HUES6 (cell line): ENCODE measurements at regions not wholly inside any gene's neighbourhood (a gene's known extent, or its start where the extent isn't known, plus 50 kb on each side); places are given as distances from the start of the nearest gene placed in this dataset.
"Not testable (repeated sequence)": the region's sequence is repeated elsewhere in the genome, so short reads cannot be mapped to it uniquely, and the experiment has no call there.

Source experiments
- H3K27ac ChIP-seq: 2 replicates; pipeline ENCODE4 v1.7.0; 2013; ENCODE audit warnings: low read depth, mild to moderate bottlenecking, low read length, inconsistent platforms
- H3K27me3 ChIP-seq: 2 replicates; pipeline ENCODE4 v1.6.1; 2013; ENCODE audit warnings: low read length; ENCODE audit not compliant: control insufficient read depth, insufficient read depth
- H3K36me3 ChIP-seq: 2 replicates; pipeline ENCODE4 v1.6.1; 2013; ENCODE audit warnings: low read length; ENCODE audit not compliant: control insufficient read depth, insufficient read depth
- H3K4me1 ChIP-seq: 2 replicates; pipeline ENCODE4 v1.6.1; 2013; ENCODE audit warnings: low read length; ENCODE audit not compliant: control insufficient read depth, insufficient read depth
- H3K4me3 ChIP-seq: 2 replicates; pipeline ENCODE4 v1.5.1; 2013; ENCODE audit warnings: low read depth, low read length
- H3K9ac ChIP-seq: one replicate; pipeline ENCODE4 v1.6.1; 2013; ENCODE audit warnings: mild to moderate bottlenecking, low read length
- H3K9me3 ChIP-seq: 2 replicates; pipeline ENCODE4 v1.6.1; 2013; ENCODE audit warnings: low read depth, low read length; ENCODE audit not compliant: control insufficient read depth, insufficient read depth

DNA sequence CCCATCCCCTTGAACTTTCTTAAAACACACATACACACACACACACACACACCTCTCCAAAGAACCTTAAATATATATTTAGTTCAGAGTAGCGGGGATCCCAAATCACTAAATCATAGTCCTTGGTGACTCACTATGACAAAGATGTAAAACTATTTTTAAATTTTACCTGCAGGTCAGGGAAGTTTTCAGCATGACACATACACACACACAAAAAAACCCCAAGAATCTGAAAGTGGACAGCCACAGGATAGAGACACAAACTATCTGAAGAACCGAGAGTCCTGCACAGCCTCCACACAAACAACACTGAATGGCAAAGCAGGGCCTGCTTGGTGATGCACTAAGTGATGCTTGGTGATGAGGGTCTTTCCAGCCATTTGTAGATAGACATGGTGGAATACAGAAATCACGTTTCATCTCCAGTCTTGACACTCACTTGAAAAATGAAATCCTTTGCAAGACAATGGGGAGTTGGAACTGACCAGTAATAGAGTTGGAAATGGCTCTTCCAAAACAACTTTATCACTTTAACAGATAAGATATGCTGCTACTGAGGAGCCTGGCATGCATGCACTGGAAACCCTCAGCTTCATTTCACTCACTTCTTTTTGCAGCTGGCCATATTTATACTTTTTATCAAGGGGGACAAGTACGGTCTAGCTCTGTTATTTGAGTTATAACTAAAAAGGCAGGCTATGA, 307.3 kb downstream of the RAPGEF2 start:
- Histone ChIP-seq H3K9ac (no peak overlapping the region), H3K4me1 (no peaks in the 10 kb centered on the region), H3K4me3 (no peak overlapping the region)

GRCh38 chr4:159410891-159411290, 308.0 kb downstream of the RAPGEF2 start:
- Histone ChIP-seq H3K27ac (no peak overlapping the region), H3K9me3 (no peaks in the 10 kb centered on the region), H3K27me3 (no peaks in the 10 kb centered on the region), H3K4me3 (no peak overlapping the region), H3K9ac (no peak overlapping the region), H3K36me3 (no peaks in the 10 kb centered on the region), H3K4me1 (no peaks in the 10 kb centered on the region)

More for the DNA sequence above, 307.3 kb downstream of the RAPGEF2 start:
- Histone ChIP-seq H3K27ac (no peak overlapping the region), H3K36me3 (no peaks in the 10 kb centered on the region), H3K9me3 (no peaks in the 10 kb centered on the region), H3K27me3 (no peaks in the 10 kb centered on the region)

DNA sequence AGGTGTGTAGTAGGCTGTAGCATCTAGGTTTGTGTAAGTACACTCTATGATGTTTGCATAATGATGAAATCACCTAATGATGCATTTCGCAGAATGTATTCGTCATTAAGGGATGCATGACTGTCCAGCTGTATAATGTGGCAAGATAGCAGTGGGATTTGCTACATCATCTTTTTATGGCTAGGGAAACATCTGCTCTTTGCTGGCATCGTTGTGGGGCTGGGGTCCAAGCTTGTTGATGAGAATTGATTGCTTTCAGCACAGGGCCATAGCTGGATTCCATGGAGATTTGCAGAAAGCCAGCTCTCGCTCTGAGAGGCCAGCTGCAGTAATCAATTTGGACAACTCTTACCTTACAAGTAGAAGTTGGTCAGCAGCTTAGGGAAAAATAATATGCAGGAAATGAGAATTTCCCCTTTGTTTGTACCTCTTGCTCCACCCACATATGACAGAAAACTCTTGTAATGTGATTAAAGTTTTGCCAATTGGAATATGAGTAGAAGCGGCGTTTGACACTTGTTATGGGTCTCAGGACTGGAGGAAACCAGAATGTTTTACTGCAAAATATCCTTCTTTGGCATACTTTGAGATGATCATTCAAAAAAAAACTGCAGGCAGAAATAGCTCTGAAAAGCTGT, 310.5 kb downstream of the RAPGEF2 start:
- H3K36me3 ChIP-seq = no peaks in the 10 kb centered on the region
- no peaks in the 10 kb centered on the region for H3K27me3 ChIP-seq
- H3K9me3 ChIP-seq = peaks cover 6% of the 10 kb centered on the region
- no peak overlapping the region for H3K27ac ChIP-seq
- no peak overlapping the region for H3K4me3 ChIP-seq
- no peak overlapping the region for H3K9ac ChIP-seq
- no peaks in the 10 kb centered on the region for H3K4me1 ChIP-seq

- Histone ChIP-seq H3K4me3 (no peak overlapping the region), H3K27me3 (no peaks in the 10 kb centered on the region), H3K9ac (no peak overlapping the region), H3K27ac (no peak overlapping the region), H3K4me1 (no peaks in the 10 kb centered on the region), H3K36me3 (no peaks in the 10 kb centered on the region), H3K9me3 (peaks cover 11% of the 10 kb centered on the region)
Observed at GRCh38 chr4:159414305-159414704, 311.4 kb downstream of the RAPGEF2 start.

- Histone ChIP-seq H3K4me1 (no peaks in the 10 kb centered on the region), H3K9me3 (peaks cover 21% of the 10 kb centered on the region), H3K9ac (no peak overlapping the region), H3K36me3 (no peaks in the 10 kb centered on the region), H3K4me3 (no peak overlapping the region), H3K27ac (no peak overlapping the region), H3K27me3 (no peaks in the 10 kb centered on the region)
Observed at GRCh38 chr4:159416073-159416472, 313.2 kb downstream of the RAPGEF2 start.

GRCh38 chr4:159416996-159417395, 314.1 kb downstream of the RAPGEF2 start:
- no peaks in the 10 kb centered on the region for H3K4me1 ChIP-seq
- H3K9ac ChIP-seq = no peak overlapping the region
- no peak overlapping the region for H3K4me3 ChIP-seq
- H3K36me3 ChIP-seq = no peaks in the 10 kb centered on the region
- H3K27me3 ChIP-seq = no peaks in the 10 kb centered on the region
- H3K27ac ChIP-seq = no peak overlapping the region
- H3K9me3 ChIP-seq = peaks cover 24% of the 10 kb centered on the region

GRCh38 chr4:159420162-159421057, 317.5 kb downstream of the RAPGEF2 start:
- Histone ChIP-seq H3K4me3 (no peak overlapping the region), H3K27me3 (no peaks in the 10 kb centered on the region), H3K9ac (no peak overlapping the region), H3K36me3 (no peaks in the 10 kb centered on the region), H3K9me3 (peaks cover 24% of the 10 kb centered on the region), H3K27ac (no peak overlapping the region), H3K4me1 (peaks cover 2% of the 10 kb centered on the region; the same call in 1 of the 2 replicates)

GRCh38 chr4:159421058-159421419, 318.2 kb downstream of the RAPGEF2 start:
- H3K27me3 ChIP-seq, H3K4me3 ChIP-seq: not testable (repeated sequence)

DNA sequence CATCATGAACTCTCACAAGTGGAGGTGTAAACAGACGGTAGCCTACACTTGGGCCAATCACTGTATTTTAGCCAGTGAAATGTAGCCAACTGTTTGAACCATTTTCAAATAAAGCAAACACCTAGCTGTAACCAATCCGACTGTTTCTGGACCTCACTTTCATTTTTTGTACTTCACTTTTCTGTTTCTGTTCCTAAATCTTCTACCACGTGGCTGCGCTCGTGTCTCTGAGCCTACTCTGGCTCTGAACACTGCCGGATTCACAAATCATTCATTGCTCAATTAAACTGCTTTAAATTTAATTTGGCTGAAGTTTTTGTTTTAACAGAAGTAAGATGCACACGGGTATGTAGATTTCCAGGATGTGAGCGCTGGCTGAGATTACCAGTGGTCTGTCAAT, 319.1 kb downstream of the RAPGEF2 start:
- no peaks in the 10 kb centered on the region for H3K27me3 ChIP-seq
- H3K9ac ChIP-seq = no peak overlapping the region
- H3K36me3 ChIP-seq = no peaks in the 10 kb centered on the region
- H3K4me3 ChIP-seq = no peak overlapping the region
- no peak overlapping the region for H3K27ac ChIP-seq
- peaks cover 17% of the 10 kb centered on the region for H3K4me1 ChIP-seq
- peaks cover 24% of the 10 kb centered on the region for H3K9me3 ChIP-seq

More at GRCh38 chr4:159421058-159421419, 318.2 kb downstream of the RAPGEF2 start:
- not testable (repeated sequence) for H3K36me3 ChIP-seq, H3K4me1 ChIP-seq, H3K9ac ChIP-seq, H3K27ac ChIP-seq
- peaks cover 24% of the 10 kb centered on the region for H3K9me3 ChIP-seq

GRCh38 chr4:159422626-159423025, 319.7 kb downstream of the RAPGEF2 start:
- H3K9me3 ChIP-seq = peaks cover 24% of the 10 kb centered on the region
- no peak overlapping the region for H3K9ac ChIP-seq
- H3K27ac ChIP-seq = no peak overlapping the region
- no peaks in the 10 kb centered on the region for H3K27me3 ChIP-seq
- H3K4me1 ChIP-seq = peaks cover 23% of the 10 kb centered on the region
- H3K36me3 ChIP-seq = no peaks in the 10 kb centered on the region
- H3K4me3 ChIP-seq = no peak overlapping the region
